HepG2 (cell line): ENCODE measurements at regions not wholly inside any gene's neighbourhood (a gene's known extent, or its start where the extent isn't known, plus 50 kb on each side); places are given as distances from the start of the nearest gene placed in this dataset.

ENCODE experiments used
- AGO2 ChIP-seq: fragments of 200-400 bp; formaldehyde crosslinking; optimal IDR thresholded peaks from 2 replicates; pipeline ENCODE3; 2017; ENCODE audit warnings: mild to moderate bottlenecking, low read depth, low read length, moderate library complexity
- ATF1 ChIP-seq: IDR thresholded peaks from 2 replicates; pipeline ENCODE4 v1.6.1; 2016; ENCODE audit warnings: mild to moderate bottlenecking, control low read depth
- CEBPB ChIP-seq: IDR thresholded peaks from 2 replicates; pipeline ENCODE4 v1.6.1; 2011; ENCODE audit warnings: low read depth, low read length, improper control_type of control experiment, borderline replicate concordance
- GPN1 ChIP-seq: sonication (generic); formaldehyde crosslinking; IDR thresholded peaks from 2 replicates; pipeline ENCODE4 v1.5.1; 2020; ENCODE audit warnings: missing genetic modification reagents, borderline replicate concordance
- HMG20A ChIP-seq: IDR thresholded peaks from 2 replicates; pipeline ENCODE4 v1.6.1; 2016; ENCODE audit warnings: borderline replicate concordance
- MEIS1 ChIP-seq: sonication (generic); formaldehyde crosslinking; IDR thresholded peaks from 2 replicates; pipeline ENCODE4 v1.9.0; 2021; ENCODE audit warnings: mild to moderate bottlenecking, missing genetic modification reagents, moderate library complexity, borderline replicate concordance
- XRCC5 ChIP-seq: fragments of 200-400 bp; formaldehyde crosslinking; optimal IDR thresholded peaks from 2 replicates; pipeline ENCODE3; 2017; ENCODE audit warnings: mild to moderate bottlenecking, low read length
- ZNF501 ChIP-seq: sonication (generic); formaldehyde crosslinking; IDR thresholded peaks from 2 replicates; pipeline ENCODE4 v1.5.1; 2020; ENCODE audit warnings: mild to moderate bottlenecking, moderate library complexity, missing genetic modification reagents
- ZNF598 ChIP-seq: sonication (generic); formaldehyde crosslinking; IDR thresholded peaks from 2 replicates; pipeline ENCODE4 v1.5.1; 2020; ENCODE audit warnings: mild to moderate bottlenecking, missing genetic modification reagents, borderline replicate concordance
- ZNF619 ChIP-seq: sonication (generic); formaldehyde crosslinking; IDR thresholded peaks from 2 replicates; pipeline ENCODE4 v1.4.0; 2020; ENCODE audit warnings: mild to moderate bottlenecking, missing genetic modification reagents
- ZNF777 ChIP-seq: sonication (generic); formaldehyde crosslinking; IDR thresholded peaks from 2 replicates; pipeline ENCODE4 v1.4.0; 2020; ENCODE audit warnings: missing genetic modification reagents
- TF ChIP-seq, protein P1 (sequence below): sonication (generic); formaldehyde crosslinking; IDR thresholded peaks from 2 replicates; pipeline ENCODE4 v1.5.0; 2020; ENCODE audit warnings: mild to moderate bottlenecking, missing genetic modification reagents
- TF ChIP-seq, protein P2 (sequence below): sonication (generic); formaldehyde crosslinking; IDR thresholded peaks from 2 replicates; pipeline ENCODE4 v1.5.1; 2020; ENCODE audit warnings: mild to moderate bottlenecking, missing genetic modification reagents, moderate library complexity
- TF ChIP-seq, protein P3 (sequence below): sonication (generic); formaldehyde crosslinking; IDR thresholded peaks from 2 replicates; pipeline ENCODE4 v1.8.0; 2022; ENCODE audit warnings: missing genetic modification reagents, mild to moderate bottlenecking, borderline replicate concordance
- TF ChIP-seq, protein P4 (sequence below): sonication (generic); formaldehyde crosslinking; IDR thresholded peaks from 2 replicates; pipeline ENCODE4 v1.9.0; 2021; ENCODE audit warnings: missing genetic modification reagents, borderline replicate concordance
- TF ChIP-seq, protein P5 (sequence below): sonication (generic); formaldehyde crosslinking; IDR thresholded peaks from 2 replicates; pipeline ENCODE4 v1.5.0; 2020; ENCODE audit warnings: mild to moderate bottlenecking, missing genetic modification reagents, borderline replicate concordance

DNA sequence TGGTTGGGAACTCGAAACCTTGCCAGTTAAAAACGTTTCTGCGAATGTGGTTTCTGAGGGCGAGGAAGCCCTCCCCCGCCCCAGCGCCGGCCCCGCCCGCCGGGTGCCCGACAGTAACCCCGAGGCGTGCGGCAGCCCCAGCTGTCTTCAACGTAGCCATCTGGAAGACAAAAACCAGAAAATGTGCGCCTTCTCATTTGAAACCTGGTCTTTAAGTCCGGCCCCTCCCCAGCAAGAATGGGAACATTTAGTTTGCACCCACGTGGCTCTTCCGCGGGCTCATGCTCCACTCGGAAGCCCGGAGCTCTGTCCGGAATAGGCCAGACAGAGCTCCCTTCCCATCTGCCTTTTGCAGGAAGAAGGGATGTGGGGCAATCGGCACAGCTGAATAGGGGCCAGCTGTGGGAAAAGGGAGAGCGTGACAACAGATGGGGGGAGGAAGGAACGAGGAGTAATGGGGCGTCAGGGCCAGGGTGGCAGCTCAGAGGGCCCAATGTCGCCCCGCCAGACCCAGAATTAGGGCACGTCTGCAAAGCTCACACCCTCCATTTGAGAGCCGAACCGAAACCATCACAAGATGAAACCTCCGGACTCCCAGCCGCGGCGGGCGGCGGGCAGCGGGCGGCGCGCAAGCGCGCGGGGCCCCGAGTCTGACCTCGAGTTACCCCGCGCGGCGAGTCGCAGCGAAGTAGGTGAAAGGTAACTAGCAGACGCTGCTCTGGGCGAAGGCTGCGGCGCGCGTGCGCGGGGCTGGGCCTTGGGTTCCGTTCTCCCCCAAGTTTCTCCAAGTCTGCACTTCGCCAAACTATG lies 63.4 kb upstream of the ABCA1 start (continued):
- TF ChIP-seq, protein P1, sequence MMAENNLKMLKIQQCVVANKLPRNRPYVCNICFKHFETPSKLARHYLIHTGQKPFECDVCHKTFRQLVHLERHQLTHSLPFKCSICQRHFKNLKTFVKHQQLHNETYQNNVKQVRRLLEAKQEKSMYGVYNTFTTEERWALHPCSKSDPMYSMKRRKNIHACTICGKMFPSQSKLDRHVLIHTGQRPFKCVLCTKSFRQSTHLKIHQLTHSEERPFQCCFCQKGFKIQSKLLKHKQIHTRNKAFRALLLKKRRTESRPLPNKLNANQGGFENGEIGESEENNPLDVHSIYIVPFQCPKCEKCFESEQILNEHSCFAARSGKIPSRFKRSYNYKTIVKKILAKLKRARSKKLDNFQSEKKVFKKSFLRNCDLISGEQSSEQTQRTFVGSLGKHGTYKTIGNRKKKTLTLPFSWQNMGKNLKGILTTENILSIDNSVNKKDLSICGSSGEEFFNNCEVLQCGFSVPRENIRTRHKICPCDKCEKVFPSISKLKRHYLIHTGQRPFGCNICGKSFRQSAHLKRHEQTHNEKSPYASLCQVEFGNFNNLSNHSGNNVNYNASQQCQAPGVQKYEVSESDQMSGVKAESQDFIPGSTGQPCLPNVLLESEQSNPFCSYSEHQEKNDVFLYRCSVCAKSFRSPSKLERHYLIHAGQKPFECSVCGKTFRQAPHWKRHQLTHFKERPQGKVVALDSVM (CRISPR knock-in tag), result 0 out of 2 replicates have a peak, but pooled peaks have one; percentile 22
- TF ChIP-seq ZNF619 (CRISPR knock-in tag) (peak; percentile 35; the same call in 1 of the 2 replicates), MEIS1 (CRISPR knock-in tag) (no peak), XRCC5 (peak; percentile 18), ZNF501 (CRISPR knock-in tag) (peak; percentile 78; the same call in 1 of the 2 replicates), GPN1 (CRISPR knock-in tag) (no peak), AGO2 (no peak), HMG20A (CRISPR knock-in tag) (no peak), ZNF777 (CRISPR knock-in tag) (peak; percentile 51; the same call in 1 of the 2 replicates), ATF1 (CRISPR knock-in tag) (no peak), ZNF598 (CRISPR knock-in tag) (peak; percentile 64; the same call in 1 of the 2 replicates), CEBPB (0 out of 2 replicates have a peak, but pooled peaks have one; percentile 12)
- TF ChIP-seq, protein P2, sequence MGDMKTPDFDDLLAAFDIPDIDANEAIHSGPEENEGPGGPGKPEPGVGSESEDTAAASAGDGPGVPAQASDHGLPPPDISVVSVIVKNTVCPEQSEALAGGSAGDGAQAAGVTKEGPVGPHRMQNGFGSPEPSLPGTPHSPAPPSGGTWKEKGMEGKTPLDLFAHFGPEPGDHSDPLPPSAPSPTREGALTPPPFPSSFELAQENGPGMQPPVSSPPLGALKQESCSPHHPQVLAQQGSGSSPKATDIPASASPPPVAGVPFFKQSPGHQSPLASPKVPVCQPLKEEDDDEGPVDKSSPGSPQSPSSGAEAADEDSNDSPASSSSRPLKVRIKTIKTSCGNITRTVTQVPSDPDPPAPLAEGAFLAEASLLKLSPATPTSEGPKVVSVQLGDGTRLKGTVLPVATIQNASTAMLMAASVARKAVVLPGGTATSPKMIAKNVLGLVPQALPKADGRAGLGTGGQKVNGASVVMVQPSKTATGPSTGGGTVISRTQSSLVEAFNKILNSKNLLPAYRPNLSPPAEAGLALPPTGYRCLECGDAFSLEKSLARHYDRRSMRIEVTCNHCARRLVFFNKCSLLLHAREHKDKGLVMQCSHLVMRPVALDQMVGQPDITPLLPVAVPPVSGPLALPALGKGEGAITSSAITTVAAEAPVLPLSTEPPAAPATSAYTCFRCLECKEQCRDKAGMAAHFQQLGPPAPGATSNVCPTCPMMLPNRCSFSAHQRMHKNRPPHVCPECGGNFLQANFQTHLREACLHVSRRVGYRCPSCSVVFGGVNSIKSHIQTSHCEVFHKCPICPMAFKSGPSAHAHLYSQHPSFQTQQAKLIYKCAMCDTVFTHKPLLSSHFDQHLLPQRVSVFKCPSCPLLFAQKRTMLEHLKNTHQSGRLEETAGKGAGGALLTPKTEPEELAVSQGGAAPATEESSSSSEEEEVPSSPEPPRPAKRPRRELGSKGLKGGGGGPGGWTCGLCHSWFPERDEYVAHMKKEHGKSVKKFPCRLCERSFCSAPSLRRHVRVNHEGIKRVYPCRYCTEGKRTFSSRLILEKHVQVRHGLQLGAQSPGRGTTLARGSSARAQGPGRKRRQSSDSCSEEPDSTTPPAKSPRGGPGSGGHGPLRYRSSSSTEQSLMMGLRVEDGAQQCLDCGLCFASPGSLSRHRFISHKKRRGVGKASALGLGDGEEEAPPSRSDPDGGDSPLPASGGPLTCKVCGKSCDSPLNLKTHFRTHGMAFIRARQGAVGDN (CRISPR knock-in tag), result peak; percentile 88
- TF ChIP-seq, protein P3, sequence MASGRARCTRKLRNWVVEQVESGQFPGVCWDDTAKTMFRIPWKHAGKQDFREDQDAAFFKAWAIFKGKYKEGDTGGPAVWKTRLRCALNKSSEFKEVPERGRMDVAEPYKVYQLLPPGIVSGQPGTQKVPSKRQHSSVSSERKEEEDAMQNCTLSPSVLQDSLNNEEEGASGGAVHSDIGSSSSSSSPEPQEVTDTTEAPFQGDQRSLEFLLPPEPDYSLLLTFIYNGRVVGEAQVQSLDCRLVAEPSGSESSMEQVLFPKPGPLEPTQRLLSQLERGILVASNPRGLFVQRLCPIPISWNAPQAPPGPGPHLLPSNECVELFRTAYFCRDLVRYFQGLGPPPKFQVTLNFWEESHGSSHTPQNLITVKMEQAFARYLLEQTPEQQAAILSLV (CRISPR knock-in tag), result no peak
- TF ChIP-seq, protein P4, sequence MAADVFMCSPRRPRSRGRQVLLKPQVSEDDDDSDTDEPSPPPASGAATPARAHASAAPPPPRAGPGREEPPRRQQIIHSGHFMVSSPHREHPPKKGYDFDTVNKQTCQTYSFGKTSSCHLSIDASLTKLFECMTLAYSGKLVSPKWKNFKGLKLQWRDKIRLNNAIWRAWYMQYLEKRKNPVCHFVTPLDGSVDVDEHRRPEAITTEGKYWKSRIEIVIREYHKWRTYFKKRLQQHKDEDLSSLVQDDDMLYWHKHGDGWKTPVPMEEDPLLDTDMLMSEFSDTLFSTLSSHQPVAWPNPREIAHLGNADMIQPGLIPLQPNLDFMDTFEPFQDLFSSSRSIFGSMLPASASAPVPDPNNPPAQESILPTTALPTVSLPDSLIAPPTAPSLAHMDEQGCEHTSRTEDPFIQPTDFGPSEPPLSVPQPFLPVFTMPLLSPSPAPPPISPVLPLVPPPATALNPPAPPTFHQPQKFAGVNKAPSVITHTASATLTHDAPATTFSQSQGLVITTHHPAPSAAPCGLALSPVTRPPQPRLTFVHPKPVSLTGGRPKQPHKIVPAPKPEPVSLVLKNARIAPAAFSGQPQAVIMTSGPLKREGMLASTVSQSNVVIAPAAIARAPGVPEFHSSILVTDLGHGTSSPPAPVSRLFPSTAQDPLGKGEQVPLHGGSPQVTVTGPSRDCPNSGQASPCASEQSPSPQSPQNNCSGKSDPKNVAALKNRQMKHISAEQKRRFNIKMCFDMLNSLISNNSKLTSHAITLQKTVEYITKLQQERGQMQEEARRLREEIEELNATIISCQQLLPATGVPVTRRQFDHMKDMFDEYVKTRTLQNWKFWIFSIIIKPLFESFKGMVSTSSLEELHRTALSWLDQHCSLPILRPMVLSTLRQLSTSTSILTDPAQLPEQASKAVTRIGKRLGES (CRISPR knock-in tag), result no peak
- TF ChIP-seq, protein P5, sequence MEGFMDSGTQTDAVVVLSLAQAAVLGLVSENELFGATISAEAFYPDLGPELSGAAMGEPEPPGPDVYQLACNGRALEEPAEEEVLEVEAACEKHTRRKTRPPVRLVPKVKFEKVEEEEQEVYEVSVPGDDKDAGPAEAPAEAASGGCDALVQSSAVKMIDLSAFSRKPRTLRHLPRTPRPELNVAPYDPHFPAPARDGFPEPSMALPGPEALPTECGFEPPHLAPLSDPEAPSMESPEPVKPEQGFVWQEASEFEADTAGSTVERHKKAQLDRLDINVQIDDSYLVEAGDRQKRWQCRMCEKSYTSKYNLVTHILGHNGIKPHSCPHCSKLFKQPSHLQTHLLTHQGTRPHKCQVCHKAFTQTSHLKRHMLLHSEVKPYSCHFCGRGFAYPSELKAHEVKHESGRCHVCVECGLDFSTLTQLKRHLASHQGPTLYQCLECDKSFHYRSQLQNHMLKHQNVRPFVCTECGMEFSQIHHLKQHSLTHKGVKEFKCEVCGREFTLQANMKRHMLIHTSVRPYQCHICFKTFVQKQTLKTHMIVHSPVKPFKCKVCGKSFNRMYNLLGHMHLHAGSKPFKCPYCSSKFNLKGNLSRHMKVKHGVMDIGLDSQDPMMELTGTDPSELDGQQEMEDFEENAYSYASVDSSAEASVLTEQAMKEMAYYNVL, result peak; percentile 32; the same call in 1 of the 2 replicates
